NB4 (cell line): ENCODE measurements at regions not wholly inside any gene's neighbourhood (a gene's known extent, or its start where the extent isn't known, plus 50 kb on each side); places are given as distances from the start of the nearest gene placed in this dataset.
A peak's percentile ranks its signal among the peaks of the same experiment; 100 is the strongest.

ENCODE experiments used
- DNase-seq: peaks from one replicate; pipeline ENCODE4 v3.0.0; 2010; ENCODE audit warnings: low read depth
- H3K4me3 ChIP-seq: one replicate; pipeline ENCODE4 v1.5.1; 2011; ENCODE audit warnings: mild to moderate bottlenecking, low read depth, low read length, moderate library complexity
- CTCF ChIP-seq: IDR thresholded peaks from one replicate; pipeline ENCODE4 v1.5.1; 2012; ENCODE audit warnings: low read depth, low read length
- MAX ChIP-seq: IDR thresholded peaks from 2 replicates; pipeline ENCODE4 v1.6.1; 2011; ENCODE audit warnings: low read depth, low read length
- MYC ChIP-seq: IDR thresholded peaks from 2 replicates; pipeline ENCODE4 v1.6.1; 2011; ENCODE audit warnings: low read depth, low read length
- POLR2A ChIP-seq: IDR thresholded peaks from 2 replicates; pipeline ENCODE4 v1.6.1; 2011; ENCODE audit warnings: mild to moderate bottlenecking; ENCODE audit not compliant: insufficient read length; ENCODE audit errors: extremely low read depth

GRCh38 chr20:56060486-56060885 is 55.2 kb upstream of the CBLN4 start:
- no peak overlapping the region for H3K4me3 ChIP-seq
- no peak for DNase-seq
- TF ChIP-seq CTCF (no peak), MAX (no peak), MYC (no peak), POLR2A (no peak)

GRCh38 chr20:56069016-56069415 is 63.7 kb upstream of the CBLN4 start:
- no peak overlapping the region for H3K4me3 ChIP-seq
- DNase-seq, result peak; percentile 4
- TF ChIP-seq POLR2A, result no peak
- TF ChIP-seq CTCF, result no peak
- no peak for TF ChIP-seq MAX
- no peak for TF ChIP-seq MYC

- H3K4me3 ChIP-seq, result no peak overlapping the region
- TF ChIP-seq MAX (no peak), MYC (no peak), CTCF (no peak), POLR2A (no peak)
- no peak for DNase-seq
Observed at GRCh38 chr20:56072165-56072564, 66.8 kb upstream of the CBLN4 start.

GRCh38 chr20:56088375-56088774 is 83.1 kb upstream of the CBLN4 start:
- no peak for DNase-seq
- H3K4me3 ChIP-seq, result no peak overlapping the region
- TF ChIP-seq POLR2A (no peak), CTCF (no peak)

- H3K4me3 ChIP-seq, result no peak overlapping the region
- no peak for TF ChIP-seq CTCF
- TF ChIP-seq POLR2A, result no peak
- no peak for TF ChIP-seq MAX
- TF ChIP-seq MYC, result no peak
- peak; percentile 4 for DNase-seq
Observed at GRCh38 chr20:56091628-56092234, 86.4 kb upstream of the CBLN4 start.

GRCh38 chr20:56094228-56094627 is 88.9 kb upstream of the CBLN4 start:
- no peak overlapping the region for H3K4me3 ChIP-seq
- no peak for DNase-seq
- TF ChIP-seq CTCF, result no peak
- TF ChIP-seq MAX, result no peak
- no peak for TF ChIP-seq POLR2A
- no peak for TF ChIP-seq MYC
